ENCODE measurements at regions not wholly inside any gene's neighbourhood (a gene's known extent, or its start where the extent isn't known, plus 50 kb on each side); places are given as distances from the start of the nearest gene placed in this dataset.

DNA sequence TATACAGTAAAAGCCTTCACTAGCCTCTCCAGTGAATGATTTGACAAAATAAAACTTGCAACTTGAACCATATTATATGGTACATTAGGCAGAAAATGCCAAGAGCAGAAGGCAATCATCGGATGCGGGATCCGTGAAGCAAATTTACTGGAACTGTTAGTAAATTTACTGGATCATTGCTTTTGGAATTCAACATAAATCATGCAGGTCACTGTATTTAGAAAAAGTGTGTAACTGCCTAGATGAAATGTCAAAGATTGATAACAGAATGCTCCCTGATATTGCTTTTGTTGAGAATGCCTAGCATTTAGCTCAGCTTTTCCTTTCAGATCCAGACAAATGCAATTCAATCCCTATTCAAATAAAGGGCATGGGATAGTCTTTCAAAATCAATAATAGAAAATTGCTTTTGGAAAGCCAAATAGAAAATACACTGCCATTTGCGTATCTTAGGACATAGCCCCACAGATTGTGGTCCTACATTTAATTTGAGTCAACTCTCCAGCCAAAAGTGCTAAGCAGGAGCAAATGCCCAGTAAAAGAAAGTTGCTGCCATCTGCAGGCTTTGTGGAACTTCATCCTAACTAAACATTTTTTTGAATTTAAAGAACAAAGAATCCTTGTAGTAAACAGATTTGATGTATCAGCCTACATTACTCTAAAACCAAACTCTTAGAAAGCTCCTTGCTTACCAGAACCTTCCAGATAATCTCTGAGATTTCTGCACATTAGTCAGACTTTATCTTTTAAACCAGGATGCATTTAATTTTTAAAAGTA lies 109.5 kb upstream of the HSF2 start:
- TF ChIP-seq POLR2AphosphoS5 (IDR thresholded peaks at IDR 0.05; ENCODE audit: low read depth, low read length) (no peak), FOXP2 (optimal IDR thresholded peaks at IDR 0.05; ENCODE audit: borderline replicate concordance, extremely low read depth, extremely low read length, insufficient read depth) (no peak), SIN3A (IDR thresholded peaks at IDR 0.05; ENCODE audit: borderline replicate concordance, insufficient read depth, low read length) (no peak), TAF1 (IDR thresholded peaks at IDR 0.05; ENCODE audit: borderline replicate concordance, insufficient read depth, low read length) (no peak)
- TF ChIP-seq, protein P1, sequence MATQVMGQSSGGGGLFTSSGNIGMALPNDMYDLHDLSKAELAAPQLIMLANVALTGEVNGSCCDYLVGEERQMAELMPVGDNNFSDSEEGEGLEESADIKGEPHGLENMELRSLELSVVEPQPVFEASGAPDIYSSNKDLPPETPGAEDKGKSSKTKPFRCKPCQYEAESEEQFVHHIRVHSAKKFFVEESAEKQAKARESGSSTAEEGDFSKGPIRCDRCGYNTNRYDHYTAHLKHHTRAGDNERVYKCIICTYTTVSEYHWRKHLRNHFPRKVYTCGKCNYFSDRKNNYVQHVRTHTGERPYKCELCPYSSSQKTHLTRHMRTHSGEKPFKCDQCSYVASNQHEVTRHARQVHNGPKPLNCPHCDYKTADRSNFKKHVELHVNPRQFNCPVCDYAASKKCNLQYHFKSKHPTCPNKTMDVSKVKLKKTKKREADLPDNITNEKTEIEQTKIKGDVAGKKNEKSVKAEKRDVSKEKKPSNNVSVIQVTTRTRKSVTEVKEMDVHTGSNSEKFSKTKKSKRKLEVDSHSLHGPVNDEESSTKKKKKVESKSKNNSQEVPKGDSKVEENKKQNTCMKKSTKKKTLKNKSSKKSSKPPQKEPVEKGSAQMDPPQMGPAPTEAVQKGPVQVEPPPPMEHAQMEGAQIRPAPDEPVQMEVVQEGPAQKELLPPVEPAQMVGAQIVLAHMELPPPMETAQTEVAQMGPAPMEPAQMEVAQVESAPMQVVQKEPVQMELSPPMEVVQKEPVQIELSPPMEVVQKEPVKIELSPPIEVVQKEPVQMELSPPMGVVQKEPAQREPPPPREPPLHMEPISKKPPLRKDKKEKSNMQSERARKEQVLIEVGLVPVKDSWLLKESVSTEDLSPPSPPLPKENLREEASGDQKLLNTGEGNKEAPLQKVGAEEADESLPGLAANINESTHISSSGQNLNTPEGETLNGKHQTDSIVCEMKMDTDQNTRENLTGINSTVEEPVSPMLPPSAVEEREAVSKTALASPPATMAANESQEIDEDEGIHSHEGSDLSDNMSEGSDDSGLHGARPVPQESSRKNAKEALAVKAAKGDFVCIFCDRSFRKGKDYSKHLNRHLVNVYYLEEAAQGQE (IDR thresholded peaks at IDR 0.05; ENCODE audit: insufficient read depth in 1 of 2, low read depth in 2 of 2, low read length in 2 of 2): no peak

DNA sequence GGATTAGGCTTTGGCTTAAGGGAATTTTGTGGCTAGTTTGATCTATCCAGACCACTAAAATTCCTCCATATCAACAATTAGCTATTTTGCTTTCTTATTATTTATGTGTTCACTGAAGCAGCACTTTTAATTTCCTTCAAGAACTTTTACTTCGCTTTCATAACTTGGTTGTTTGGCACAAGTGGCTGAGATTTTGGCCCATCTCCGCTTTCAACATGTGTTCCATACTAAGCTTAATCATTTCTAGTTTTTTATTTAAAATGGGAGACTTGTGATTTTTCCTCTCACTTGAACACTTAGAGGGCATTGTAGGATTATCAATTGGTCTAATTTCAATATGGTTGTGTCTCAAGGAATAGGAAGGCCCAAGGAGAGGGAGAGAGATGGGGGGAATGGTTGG lies 102.4 kb upstream of the HSF2 start:
- TF ChIP-seq POLR2AphosphoS5 (IDR thresholded peaks at IDR 0.05; ENCODE audit: low read depth, low read length): no peak
- no peak for TF ChIP-seq FOXP2 (optimal IDR thresholded peaks at IDR 0.05; ENCODE audit: borderline replicate concordance, extremely low read depth, extremely low read length, insufficient read depth)
- TF ChIP-seq TAF1 (IDR thresholded peaks at IDR 0.05; ENCODE audit: borderline replicate concordance, insufficient read depth, low read length): no peak
- no peak for TF ChIP-seq SIN3A (IDR thresholded peaks at IDR 0.05; ENCODE audit: borderline replicate concordance, insufficient read depth, low read length)
- TF ChIP-seq, protein P1 (IDR thresholded peaks at IDR 0.05; ENCODE audit: insufficient read depth in 1 of 2, low read depth in 2 of 2, low read length in 2 of 2): no peak

DNA sequence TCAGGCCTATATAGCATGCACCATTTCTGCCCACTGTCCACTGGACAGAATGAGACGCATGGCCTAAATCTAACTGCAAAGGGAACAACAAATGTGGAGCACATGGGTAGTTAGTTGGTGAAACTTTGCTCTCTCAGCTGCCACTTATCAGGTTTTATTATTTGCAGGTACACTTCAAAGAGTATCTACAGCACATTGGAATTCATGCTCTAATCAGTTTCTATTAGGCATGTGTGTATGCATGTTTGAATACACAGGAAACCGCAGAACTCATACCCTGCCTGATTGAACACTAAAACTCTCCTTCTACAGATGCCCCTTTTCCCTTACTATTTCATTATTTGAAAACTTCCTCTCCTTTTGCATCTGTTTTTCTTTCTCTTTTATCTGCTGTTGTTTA lies 97.4 kb upstream of the HSF2 start:
- no peak for TF ChIP-seq TAF1 (IDR thresholded peaks at IDR 0.05; ENCODE audit: borderline replicate concordance, insufficient read depth, low read length)
- TF ChIP-seq, protein P1 (IDR thresholded peaks at IDR 0.05; ENCODE audit: insufficient read depth in 1 of 2, low read depth in 2 of 2, low read length in 2 of 2): no peak
- no peak for TF ChIP-seq SIN3A (IDR thresholded peaks at IDR 0.05; ENCODE audit: borderline replicate concordance, insufficient read depth, low read length)
- no peak for TF ChIP-seq POLR2AphosphoS5 (IDR thresholded peaks at IDR 0.05; ENCODE audit: low read depth, low read length)
- no peak for TF ChIP-seq FOXP2 (optimal IDR thresholded peaks at IDR 0.05; ENCODE audit: borderline replicate concordance, extremely low read depth, extremely low read length, insufficient read depth)

DNA sequence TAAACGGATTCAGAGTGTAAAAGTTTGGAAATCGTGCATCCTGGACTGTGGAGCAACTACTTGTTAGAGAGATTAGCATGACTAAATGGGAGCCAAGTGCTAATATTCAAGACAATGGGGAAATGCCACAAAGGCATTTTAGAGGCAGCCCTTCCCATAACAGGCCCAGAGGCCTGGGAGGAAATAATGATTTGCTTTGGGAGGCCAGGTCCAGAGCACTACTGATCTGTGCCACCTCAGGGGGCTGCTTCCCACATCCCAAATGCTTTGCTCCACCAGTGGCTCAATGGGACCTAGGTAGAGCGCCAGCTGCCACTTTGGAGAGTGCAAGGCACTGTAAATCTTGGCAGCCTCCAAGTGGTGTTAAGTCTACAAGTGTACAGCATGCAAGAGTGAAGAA lies 91.9 kb upstream of the HSF2 start:
- TF ChIP-seq POLR2AphosphoS5 (IDR thresholded peaks at IDR 0.05; ENCODE audit: low read depth, low read length) (no peak), TAF1 (IDR thresholded peaks at IDR 0.05; ENCODE audit: borderline replicate concordance, insufficient read depth, low read length) (no peak), FOXP2 (optimal IDR thresholded peaks at IDR 0.05; ENCODE audit: borderline replicate concordance, extremely low read depth, extremely low read length, insufficient read depth) (no peak), SIN3A (IDR thresholded peaks at IDR 0.05; ENCODE audit: borderline replicate concordance, insufficient read depth, low read length) (no peak)
- TF ChIP-seq, protein P1 (IDR thresholded peaks at IDR 0.05; ENCODE audit: insufficient read depth in 1 of 2, low read depth in 2 of 2, low read length in 2 of 2): no peak

All from PFSK-1 (cell line).